H1 (cell line): ENCODE measurements at regions not wholly inside any gene's neighbourhood (a gene's known extent, or its start where the extent isn't known, plus 50 kb on each side); places are given as distances from the start of the nearest gene placed in this dataset.

Source experiments
- CTCF ChIA-PET: fragments of 300-600 bp; sonication (Branson Sonifier 250); formaldehyde crosslinking; loops from one replicate; lab custom pipeline; 2021; ENCODE audit not compliant: partially characterized antibody; lab: Charles Lee
- POLR2A ChIA-PET: fragments of 300-600 bp; sonication (Branson Sonifier 250); formaldehyde crosslinking; loops from one replicate; lab custom pipeline; 2021; ENCODE audit warnings: inconsistent platforms; ENCODE audit not compliant: partially characterized antibody; lab: Charles Lee
- DNase-seq, 2 experiments: peaks; one replicate each; pipeline versions ENCODE4 v3.0.0 to v3.0.0-alpha.2; 2010 to 2022; ENCODE audit warnings: low spot score in 2 of 2, low read depth in 1 of 2, mixed read lengths in 1 of 2
- FAIRE-seq: peaks from 2 replicates; lab custom pipeline; 2011; peaks lifted over from hg19 to GRCh38; lab: Jason Lieb, UNC
- H2AFZ ChIP-seq: 2 replicates; pipeline ENCODE4 v1.8.1; 2012; ENCODE audit warnings: low read length, inconsistent platforms
- H2AK5ac ChIP-seq: 2 replicates; pipeline ENCODE4 v1.6.1; 2013; ENCODE audit warnings: low read depth, low read length
- H2BK120ac ChIP-seq: replicated peaks from 2 replicates; pipeline ENCODE3; 2013; ENCODE audit warnings: low read depth, low read length, inconsistent platforms
- H2BK12ac ChIP-seq: 2 replicates; pipeline ENCODE4 v1.6.1; 2013; ENCODE audit warnings: low read depth, low read length
- H2BK15ac ChIP-seq: 2 replicates; pipeline ENCODE4 v1.6.1; 2013; ENCODE audit warnings: low read length
- H2BK20ac ChIP-seq: 2 replicates; pipeline ENCODE4 v1.6.1; 2013; ENCODE audit warnings: low read length
- H2BK5ac ChIP-seq: 2 replicates; pipeline ENCODE4 v1.6.1; 2013; ENCODE audit warnings: low read depth, low read length
- H3K14ac ChIP-seq: 2 replicates; pipeline ENCODE4 v1.6.1; 2013; ENCODE audit warnings: inconsistent platforms; ENCODE audit not compliant: insufficient read length
- H3K18ac ChIP-seq: 2 replicates; pipeline ENCODE4 v1.6.1; 2013; ENCODE audit warnings: low read length; ENCODE audit errors: extremely low read depth
- H3K23ac ChIP-seq: 2 replicates; pipeline ENCODE4 v1.6.1; 2013; ENCODE audit warnings: inconsistent platforms; ENCODE audit not compliant: insufficient read length
- H3K23me2 ChIP-seq: 2 replicates; pipeline ENCODE4 v1.6.1; 2013; ENCODE audit warnings: low read depth, low read length
- H3K27ac ChIP-seq: 2 replicates; pipeline ENCODE4 v1.6.1; 2011; ENCODE audit warnings: low read depth, low read length, inconsistent platforms
- H3K27me3 ChIP-seq, 4 experiments: replicated peaks in 1 of 4; 1 replicate in 1 of 4; 2 replicates in 3 of 4; pipeline versions ENCODE4 v1.6.1 to v1.8.1; 2011 to 2013; ENCODE audit warnings: low read length in 3 of 4, mild to moderate bottlenecking in 3 of 4, inconsistent platforms in 2 of 4, mixed read lengths in 2 of 4, moderate library complexity in 1 of 4; ENCODE audit not compliant: control insufficient read depth in 3 of 4, insufficient read depth in 3 of 4; ENCODE audit errors: extremely low read depth in 1 of 4
- H3K36me3 ChIP-seq, 4 experiments: 2 replicates each; pipeline versions ENCODE4 v1.6.1 to v1.8.1; 2011 to 2013; ENCODE audit warnings: mild to moderate bottlenecking in 4 of 4, low read length in 3 of 4, moderate library complexity in 2 of 4, control low read depth in 1 of 4, inconsistent platforms in 1 of 4; ENCODE audit not compliant: insufficient read depth in 4 of 4, control insufficient read depth in 2 of 4
- H3K4ac ChIP-seq: replicated peaks from 2 replicates; pipeline ENCODE3; 2013; ENCODE audit warnings: low read length, low read depth, mixed read lengths, inconsistent platforms; ENCODE audit not compliant: insufficient read length
- H3K4me1 ChIP-seq, 4 experiments: replicated peaks in 1 of 4; 1 replicate in 1 of 4; 2 replicates in 3 of 4; pipeline versions ENCODE4 v1.6.1 to v1.8.1; 2011 to 2013; ENCODE audit warnings: low read length in 3 of 4, inconsistent platforms in 2 of 4, mixed read lengths in 1 of 4; ENCODE audit not compliant: insufficient read depth in 4 of 4, control insufficient read depth in 3 of 4
- H3K4me2 ChIP-seq, 2 experiments: 2 replicates each; pipeline versions ENCODE4 v1.6.1 to v1.8.1; 2011 to 2013; ENCODE audit warnings: low read depth in 2 of 2, low read length in 2 of 2, control low read depth in 1 of 2, inconsistent platforms in 1 of 2, mild to moderate bottlenecking in 1 of 2; ENCODE audit not compliant: insufficient read depth in 1 of 2
- H3K4me3 ChIP-seq, 4 experiments: fragments of 200-600, 300-600 bp in 1 of 4; sonication (generic), shearing (Covaris generic), sonication (Bioruptor Twin) in 1 of 4; 2 replicates each; pipeline versions ENCODE4 v1.5.1 to v1.8.1; 2011 to 2016; ENCODE audit warnings: low read length in 4 of 4, low read depth in 3 of 4, control low read depth in 2 of 4, inconsistent platforms in 2 of 4, mild to moderate bottlenecking in 2 of 4, mixed read lengths in 1 of 4, moderate library complexity in 1 of 4; ENCODE audit not compliant: insufficient read depth in 2 of 4; ENCODE audit errors: extremely low read depth in 1 of 4
- H3K56ac ChIP-seq: replicated peaks from 2 replicates; pipeline ENCODE3; 2013; ENCODE audit warnings: low read depth, mild to moderate bottlenecking, mixed read lengths, low read length, inconsistent platforms; ENCODE audit not compliant: insufficient read length
- H3K79me1 ChIP-seq: 2 replicates; pipeline ENCODE4 v1.6.1; 2013; ENCODE audit warnings: low read depth, low read length, control low read depth
- H3K79me2 ChIP-seq, 2 experiments: 2 replicates each; pipeline versions ENCODE4 v1.6.1 to v1.8.1; 2012 to 2013; ENCODE audit warnings: low read length in 2 of 2, mild to moderate bottlenecking in 2 of 2, inconsistent platforms in 1 of 2; ENCODE audit not compliant: insufficient read depth in 2 of 2, control insufficient read depth in 1 of 2
- H3K9ac ChIP-seq, 4 experiments: replicated peaks in 1 of 4; 1 replicate in 1 of 4; 2 replicates in 3 of 4; pipeline versions ENCODE4 v1.6.1 to v1.8.1; 2011 to 2013; ENCODE audit warnings: low read depth in 3 of 4, low read length in 3 of 4, control low read depth in 2 of 4, mild to moderate bottlenecking in 2 of 4, moderate library complexity in 2 of 4, inconsistent platforms in 1 of 4; ENCODE audit errors: extremely low read depth in 1 of 4
- H3K9me3 ChIP-seq, 2 experiments: 2 replicates each; pipeline versions ENCODE4 v1.6.1 to v1.8.1; 2012 to 2013; ENCODE audit warnings: mild to moderate bottlenecking in 2 of 2, moderate library complexity in 2 of 2, control low read depth in 1 of 2, inconsistent platforms in 1 of 2, low read depth in 1 of 2, low read length in 1 of 2, mixed read lengths in 1 of 2; ENCODE audit not compliant: insufficient read depth in 2 of 2
- H4K20me1 ChIP-seq, 2 experiments: replicated peaks in 1 of 2; 2 replicates each; pipeline versions ENCODE3 to v1.8.1; 2011 to 2013; ENCODE audit warnings: inconsistent platforms in 2 of 2, low read length in 2 of 2, mild to moderate bottlenecking in 1 of 2; ENCODE audit not compliant: insufficient read depth in 2 of 2, control insufficient read depth in 1 of 2
- H4K5ac ChIP-seq: 2 replicates; pipeline ENCODE4 v1.6.1; 2013; ENCODE audit warnings: low read length, low read depth, mixed read lengths, inconsistent platforms; ENCODE audit not compliant: insufficient read length
- H4K8ac ChIP-seq: 2 replicates; pipeline ENCODE4 v1.8.0; 2013; ENCODE audit warnings: mild to moderate bottlenecking, moderate library complexity, low read length, inconsistent platforms; ENCODE audit not compliant: insufficient read depth; ENCODE audit errors: extremely low read depth
- H4K91ac ChIP-seq: replicated peaks from 2 replicates; pipeline ENCODE3; 2013; ENCODE audit warnings: low read length, mixed read lengths, inconsistent platforms; ENCODE audit not compliant: insufficient read length
- CHD1 ChIP-seq: IDR thresholded peaks from 2 replicates; pipeline ENCODE4 v1.6.1; 2012; ENCODE audit warnings: low read depth, low read length, improper control_type of control experiment
- CTBP2 ChIP-seq: IDR thresholded peaks from 2 replicates; pipeline ENCODE4 v1.7.0; 2011; ENCODE audit warnings: borderline replicate concordance, mild to moderate bottlenecking, moderate library complexity, mixed read lengths, low read length; ENCODE audit not compliant: insufficient read depth, insufficient read length
- EP300 ChIP-seq, 2 experiments: IDR thresholded peaks; 1 replicate in 1 of 2; 2 replicates in 1 of 2; pipeline ENCODE4 v1.6.1; 2011 to 2012; ENCODE audit warnings: low read depth in 2 of 2, low read length in 2 of 2, mild to moderate bottlenecking in 2 of 2, borderline replicate concordance in 1 of 2, inconsistent platforms in 1 of 2, moderate library complexity in 1 of 2
- EZH2 ChIP-seq: fragments of 200-600 bp; sonication (generic); IDR thresholded peaks from 2 replicates; pipeline ENCODE4 v1.7.1; 2012; ENCODE audit warnings: low read depth, mild to moderate bottlenecking, moderate library complexity, low read length, inconsistent platforms; ENCODE audit not compliant: severe bottlenecking
- GABPA ChIP-seq: IDR thresholded peaks from 2 replicates; pipeline ENCODE4 v1.6.1; 2011; ENCODE audit warnings: mild to moderate bottlenecking, low read length, moderate library complexity, borderline replicate concordance; ENCODE audit not compliant: insufficient read depth
- MAFK ChIP-seq: IDR thresholded peaks from 2 replicates; pipeline ENCODE4 v1.6.1; 2012; ENCODE audit warnings: low read depth, mild to moderate bottlenecking, improper control_type of control experiment, low read length
- SIN3A ChIP-seq, 2 experiments: IDR thresholded peaks in 1 of 2; conservative IDR thresholded peaks in 1 of 2; 2 replicates each; pipeline ENCODE4 v1.6.1; 2011 to 2012; ENCODE audit warnings: low read length in 2 of 2, improper control_type of control experiment in 1 of 2, low read depth in 1 of 2, mild to moderate bottlenecking in 1 of 2
- SIX5 ChIP-seq: IDR thresholded peaks from 2 replicates; pipeline ENCODE4 v1.6.1; 2011; ENCODE audit warnings: mild to moderate bottlenecking, low read depth, low read length
- SRF ChIP-seq: IDR thresholded peaks from 2 replicates; pipeline ENCODE4 v1.6.1; 2011; ENCODE audit warnings: mild to moderate bottlenecking, low read depth, low read length, moderate library complexity
- WGBS, 2 experiments: shearing (Covaris generic) in 1 of 2; methylation state at CpG; one replicate each; pipeline versions ENCODE4 v1.1.6 to v1.1.7; 2013 to 2015; ENCODE audit warnings: low lambda C conversion rate in 2 of 2, mixed read lengths in 2 of 2, inconsistent platforms in 1 of 2, low coverage in 1 of 2, missing lambda C conversion rate in 1 of 2; ENCODE audit not compliant: insufficient replicate concordance in 2 of 2, insufficient coverage in 1 of 2, insufficient read length in 1 of 2; ENCODE audit errors: extremely low coverage in 1 of 2, missing lambda C conversion rate in 1 of 2; 5-methylcytosine and 5-hydroxymethylcytosine counted together
- TF ChIP-seq, protein P1 (sequence below), 3 experiments: IDR thresholded peaks; 1 replicate in 2 of 3; 2 replicates in 1 of 3; pipeline versions ENCODE4 v1.5.1 to v1.6.1; 2011; ENCODE audit warnings: low read length in 3 of 3, mild to moderate bottlenecking in 3 of 3, inconsistent platforms in 2 of 3, low read depth in 1 of 3, moderate library complexity in 1 of 3; ENCODE audit not compliant: insufficient read depth in 1 of 3; ENCODE audit errors: control extremely low read depth in 1 of 3
- TF ChIP-seq, protein P2 (sequence below): IDR thresholded peaks from 2 replicates; pipeline ENCODE4 v1.6.1; 2012; ENCODE audit warnings: inconsistent platforms

DNA sequence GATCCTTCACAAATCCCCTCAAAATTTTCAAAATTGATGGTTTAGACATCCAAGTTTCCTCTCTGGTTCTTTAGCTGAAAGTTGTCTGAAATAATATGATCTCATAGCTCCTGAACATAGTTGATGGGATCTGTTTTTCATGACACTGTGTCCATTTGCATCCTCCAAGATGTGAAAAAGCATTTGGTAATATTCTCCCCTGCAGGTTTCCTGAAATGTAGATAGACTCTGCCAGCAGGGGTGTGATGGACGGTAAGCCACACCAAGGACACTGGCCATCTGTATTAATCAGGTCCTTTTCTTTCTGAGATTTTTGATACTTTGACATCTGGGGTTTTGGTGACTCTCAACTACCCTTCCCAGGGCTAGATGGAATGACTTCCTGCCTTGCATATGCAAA lies 79.6 kb upstream of the GRB10 start:
- H2BK15ac ChIP-seq = no peak overlapping the region
- H4K8ac ChIP-seq = no peak overlapping the region
- H3K4me3 ChIP-seq = no peak overlapping the region
- H3K14ac ChIP-seq = no peak overlapping the region
- no peak overlapping the region for H2BK12ac ChIP-seq
- no peaks in the 10 kb centered on the region for H3K79me1 ChIP-seq
- ChIA-PET POLR2A (no interaction called here), CTCF (interaction anchor here (1.0 kb wide), 1 partner anchor 49 kb away, joined by 3 read pairs; no protein-coding TSS in a partner anchor)
- no peak overlapping the region for H2BK20ac ChIP-seq
- H3K36me3 ChIP-seq = no peaks in the 10 kb centered on the region
- no peak overlapping the region for H3K27ac ChIP-seq
- no peak overlapping the region for H3K18ac ChIP-seq
- FAIRE-seq (peak; percentile 13), DNase-seq (no peak)
- H3K4me1 ChIP-seq = peaks cover 0 to 8% (median 7%) of the 10 kb centered on the region in 4 experiments; a peak in 5 of 7 replicates
- H2BK120ac ChIP-seq = no peak overlapping the region
- H4K5ac ChIP-seq = no peak overlapping the region
- H2AFZ ChIP-seq = no peak overlapping the region
- no peaks in the 10 kb centered on the region for H3K23me2 ChIP-seq
- no peaks in the 10 kb centered on the region for H3K9me3 ChIP-seq
- no peaks in the 10 kb centered on the region for H3K27me3 ChIP-seq
- no peak overlapping the region for H3K23ac ChIP-seq
- WGBS, 2 experiments = 90% methylated on average over 1 of the region's 1 CpG; no CpG with 5 or more reads in 1 of the 2 experiments
- H3K4ac ChIP-seq = no peak overlapping the region
- no peak overlapping the region for H2AK5ac ChIP-seq
- H3K4me2 ChIP-seq = no peak overlapping the region
- H3K79me2 ChIP-seq = no peaks in the 10 kb centered on the region
- H4K91ac ChIP-seq = no peak overlapping the region
- H3K9ac ChIP-seq = no peak overlapping the region
- H3K56ac ChIP-seq = no peak overlapping the region
- no peaks in the 10 kb centered on the region for H4K20me1 ChIP-seq
- no peak overlapping the region for H2BK5ac ChIP-seq
- TF ChIP-seq EZH2 (no peak), GABPA (no peak), CHD1 (no peak), SIX5 (no peak), CTBP2 (no peak), SRF (no peak), EP300 (IDR thresholded peaks at IDR 0.05; ENCODE audit: borderline replicate concordance in 1 of 2, low read depth in 2 of 2, low read length in 2 of 2) (no peak), MAFK (no peak), SIN3A (conservative IDR thresholded peaks at IDR 0.05 in 1 of 2, IDR thresholded peaks at IDR 0.05 in 1 of 2; ENCODE audit: low read depth in 1 of 2, low read length in 2 of 2) (no peak)
- TF ChIP-seq, protein P1, sequence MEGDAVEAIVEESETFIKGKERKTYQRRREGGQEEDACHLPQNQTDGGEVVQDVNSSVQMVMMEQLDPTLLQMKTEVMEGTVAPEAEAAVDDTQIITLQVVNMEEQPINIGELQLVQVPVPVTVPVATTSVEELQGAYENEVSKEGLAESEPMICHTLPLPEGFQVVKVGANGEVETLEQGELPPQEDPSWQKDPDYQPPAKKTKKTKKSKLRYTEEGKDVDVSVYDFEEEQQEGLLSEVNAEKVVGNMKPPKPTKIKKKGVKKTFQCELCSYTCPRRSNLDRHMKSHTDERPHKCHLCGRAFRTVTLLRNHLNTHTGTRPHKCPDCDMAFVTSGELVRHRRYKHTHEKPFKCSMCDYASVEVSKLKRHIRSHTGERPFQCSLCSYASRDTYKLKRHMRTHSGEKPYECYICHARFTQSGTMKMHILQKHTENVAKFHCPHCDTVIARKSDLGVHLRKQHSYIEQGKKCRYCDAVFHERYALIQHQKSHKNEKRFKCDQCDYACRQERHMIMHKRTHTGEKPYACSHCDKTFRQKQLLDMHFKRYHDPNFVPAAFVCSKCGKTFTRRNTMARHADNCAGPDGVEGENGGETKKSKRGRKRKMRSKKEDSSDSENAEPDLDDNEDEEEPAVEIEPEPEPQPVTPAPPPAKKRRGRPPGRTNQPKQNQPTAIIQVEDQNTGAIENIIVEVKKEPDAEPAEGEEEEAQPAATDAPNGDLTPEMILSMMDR (IDR thresholded peaks at IDR 0.05; ENCODE audit: control extremely low read depth in 1 of 3, insufficient read depth in 1 of 3, low read depth in 1 of 3, low read length in 3 of 3) = no peak
- TF ChIP-seq, protein P2, sequence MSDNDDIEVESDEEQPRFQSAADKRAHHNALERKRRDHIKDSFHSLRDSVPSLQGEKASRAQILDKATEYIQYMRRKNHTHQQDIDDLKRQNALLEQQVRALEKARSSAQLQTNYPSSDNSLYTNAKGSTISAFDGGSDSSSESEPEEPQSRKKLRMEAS = no peak
